Prostate gland (tissue), 2 donors: ENCODE measurements at regions not wholly inside any gene's neighbourhood (a gene's known extent, or its start where the extent isn't known, plus 50 kb on each side); places are given as distances from the start of the nearest gene placed in this dataset.

ENCODE experiments used
- DNase-seq: peaks from one replicate; pipeline ENCODE4 v3.0.0-alpha.2; 2019; ENCODE audit warnings: low spot score
- H3K27ac ChIP-seq, 2 donors: fragments of 200-600 bp; sonication (generic); 2 replicates each; pipeline ENCODE4 v1.5.1; 2017 to 2019
- H3K27me3 ChIP-seq: fragments of 200-600 bp; sonication (generic); replicated peaks from 2 replicates; pipeline ENCODE4 v1.5.1; 2019; ENCODE audit not compliant: insufficient read depth
- H3K36me3 ChIP-seq, 2 donors: fragments of 200-600 bp; sonication (generic); 1 replicate in 1 of 2; 2 replicates in 1 of 2; pipeline versions ENCODE4 v1.5.1 to v1.8.1; 2017 to 2019
- H3K4me1 ChIP-seq: fragments of 200-600 bp; sonication (generic); replicated peaks from 2 replicates; pipeline ENCODE4 v1.5.1; 2019
- H3K4me3 ChIP-seq, 2 donors: fragments of 200-600 bp; sonication (generic); 2 replicates each; pipeline ENCODE4 v1.5.1; 2017 to 2019
- H3K9me3 ChIP-seq: fragments of 200-600 bp; sonication (generic); 2 replicates; pipeline ENCODE4 v1.5.1; 2017
- POLR2A ChIP-seq: fragments of 450-650 bp; IDR thresholded peaks from one replicate; pipeline ENCODE4 v1.6.1; 2016; ENCODE audit warnings: antibody characterized with exemption, mild to moderate bottlenecking
- POLR2AphosphoS5 ChIP-seq: sonication (generic); formaldehyde crosslinking; IDR thresholded peaks from one replicate; pipeline ENCODE4 v1.6.1; 2017; ENCODE audit warnings: antibody characterized with exemption
- WGBS: methylation state at CpG from one replicate; pipeline ENCODE4 v1.1.5; 2018; 5-methylcytosine and 5-hydroxymethylcytosine counted together
- intact Hi-C: fragments of 100-400 bp; cut with DNase I; formaldehyde crosslinking; loops from one replicate; pipeline ENCODE4 v1.14.2; 2022
- TF ChIP-seq, protein P1 (sequence below), 4 experiments: fragments of 200-600 bp in 2 of 4; fragments of 450-650 bp in 2 of 4; sonication (generic) in 2 of 4; IDR thresholded peaks; 1 replicate in 3 of 4; 2 replicates in 1 of 4; pipeline ENCODE4 v1.5.1; 2016 to 2019; ENCODE audit warnings: antibody characterized with exemption in 4 of 4, mild to moderate bottlenecking in 2 of 4, moderate library complexity in 2 of 4

DNA sequence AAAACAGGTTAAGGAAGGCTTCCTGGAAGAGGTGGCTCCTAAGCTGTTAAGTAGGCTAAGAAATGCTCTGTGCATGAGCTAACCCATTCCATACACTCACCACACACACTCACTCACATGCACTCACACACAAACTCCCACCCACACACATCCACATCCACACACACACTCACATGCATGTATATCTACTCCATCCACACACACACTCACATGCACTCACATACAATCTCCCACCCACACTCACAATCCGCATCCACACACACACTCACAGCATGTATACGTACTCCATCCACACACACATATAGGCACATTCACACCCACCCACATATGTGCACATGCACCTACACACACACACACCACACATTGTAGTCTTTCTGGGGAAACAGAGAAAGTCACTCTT, 89.3 kb upstream of the HNF1B start:
- intact Hi-C loops = no loop called here
- Histone ChIP-seq H3K4me3 (no peak overlapping the region), H3K36me3 (no peaks in the 10 kb centered on the region), H3K27ac (no peak overlapping the region), H3K9me3 (no peaks in the 10 kb centered on the region), H3K27me3 (peaks cover 3% of the 10 kb centered on the region), H3K4me1 (no peaks in the 10 kb centered on the region)
- DNase-seq = no peak
- TF ChIP-seq POLR2A = no peak
- TF ChIP-seq, protein P1, sequence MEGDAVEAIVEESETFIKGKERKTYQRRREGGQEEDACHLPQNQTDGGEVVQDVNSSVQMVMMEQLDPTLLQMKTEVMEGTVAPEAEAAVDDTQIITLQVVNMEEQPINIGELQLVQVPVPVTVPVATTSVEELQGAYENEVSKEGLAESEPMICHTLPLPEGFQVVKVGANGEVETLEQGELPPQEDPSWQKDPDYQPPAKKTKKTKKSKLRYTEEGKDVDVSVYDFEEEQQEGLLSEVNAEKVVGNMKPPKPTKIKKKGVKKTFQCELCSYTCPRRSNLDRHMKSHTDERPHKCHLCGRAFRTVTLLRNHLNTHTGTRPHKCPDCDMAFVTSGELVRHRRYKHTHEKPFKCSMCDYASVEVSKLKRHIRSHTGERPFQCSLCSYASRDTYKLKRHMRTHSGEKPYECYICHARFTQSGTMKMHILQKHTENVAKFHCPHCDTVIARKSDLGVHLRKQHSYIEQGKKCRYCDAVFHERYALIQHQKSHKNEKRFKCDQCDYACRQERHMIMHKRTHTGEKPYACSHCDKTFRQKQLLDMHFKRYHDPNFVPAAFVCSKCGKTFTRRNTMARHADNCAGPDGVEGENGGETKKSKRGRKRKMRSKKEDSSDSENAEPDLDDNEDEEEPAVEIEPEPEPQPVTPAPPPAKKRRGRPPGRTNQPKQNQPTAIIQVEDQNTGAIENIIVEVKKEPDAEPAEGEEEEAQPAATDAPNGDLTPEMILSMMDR (IDR thresholded peaks at IDR 0.05) = no peak
- TF ChIP-seq POLR2AphosphoS5 = no peak
- WGBS = 95% methylated on average over 2 of the region's 2 CpGs

DNA sequence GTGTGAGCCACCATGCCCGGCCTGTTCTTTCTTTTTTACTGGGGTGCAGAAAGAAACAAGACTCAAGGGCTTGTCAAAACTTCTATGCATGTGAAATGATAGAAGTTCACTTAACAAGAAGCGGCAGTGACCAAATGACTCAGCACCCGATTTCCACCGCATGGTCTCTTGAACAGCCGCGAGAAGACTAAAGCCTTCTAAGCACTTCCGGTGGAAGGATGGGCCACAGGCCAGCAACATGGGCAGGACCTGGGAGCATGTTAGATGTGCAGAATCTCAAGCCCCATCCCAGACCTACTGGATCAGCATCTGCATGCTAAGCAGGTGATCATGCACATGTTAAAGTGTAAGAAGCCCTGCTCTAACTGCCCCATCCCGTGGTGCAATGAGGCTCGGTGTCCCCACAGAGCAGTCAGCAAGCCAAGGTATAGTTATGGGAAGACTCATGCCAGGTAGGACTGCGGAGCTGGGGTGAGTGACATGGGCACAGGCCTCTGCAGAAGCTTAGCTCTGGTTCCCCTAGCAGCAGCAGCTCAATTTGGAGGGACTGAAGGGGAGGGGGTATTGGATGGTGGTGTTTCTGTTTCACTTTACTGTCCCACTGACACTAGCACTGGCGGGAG, 88.5 kb upstream of the HNF1B start:
- intact Hi-C loops = no loop called here
- Histone ChIP-seq H3K9me3 (no peaks in the 10 kb centered on the region), H3K27ac (no peak overlapping the region), H3K27me3 (peaks cover 3% of the 10 kb centered on the region), H3K4me1 (no peaks in the 10 kb centered on the region), H3K36me3 (no peaks in the 10 kb centered on the region), H3K4me3 (no peak overlapping the region)
- no peak for DNase-seq
- TF ChIP-seq POLR2A = no peak
- TF ChIP-seq, protein P1 (IDR thresholded peaks at IDR 0.05) = no peak
- TF ChIP-seq POLR2AphosphoS5 = no peak
- 89% methylated on average over 11 of the region's 11 CpGs for WGBS

DNA sequence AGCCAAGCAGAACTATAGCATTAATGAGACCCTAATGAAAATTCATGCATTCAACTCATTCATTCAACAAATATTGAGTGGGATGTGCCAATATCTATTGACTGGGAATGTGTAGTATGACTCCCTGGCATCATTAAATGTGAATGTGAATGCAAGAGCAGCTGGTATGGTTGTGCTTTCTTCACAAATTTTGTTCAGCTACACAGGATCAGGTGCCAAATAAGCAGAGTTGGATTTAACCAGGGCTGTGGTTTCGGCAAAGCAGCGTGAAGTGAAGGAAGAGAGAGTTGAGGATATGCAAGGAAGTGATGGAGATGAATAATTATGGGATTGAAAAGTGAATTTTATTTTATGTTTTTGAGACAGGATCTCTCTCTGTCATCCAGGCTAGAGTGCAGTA, 87.1 kb upstream of the HNF1B start:
- Histone ChIP-seq H3K4me1 (no peaks in the 10 kb centered on the region), H3K4me3 (no peak overlapping the region), H3K36me3 (no peaks in the 10 kb centered on the region), H3K27me3 (peaks cover 3% of the 10 kb centered on the region), H3K27ac (no peak overlapping the region), H3K9me3 (no peaks in the 10 kb centered on the region)
- intact Hi-C loops = no loop called here
- DNase-seq = no peak
- TF ChIP-seq POLR2AphosphoS5 = no peak
- TF ChIP-seq, protein P1 (IDR thresholded peaks at IDR 0.05) = no peak
- TF ChIP-seq POLR2A = no peak
- WGBS = 96% methylated on average over 2 of the region's 2 CpGs

DNA sequence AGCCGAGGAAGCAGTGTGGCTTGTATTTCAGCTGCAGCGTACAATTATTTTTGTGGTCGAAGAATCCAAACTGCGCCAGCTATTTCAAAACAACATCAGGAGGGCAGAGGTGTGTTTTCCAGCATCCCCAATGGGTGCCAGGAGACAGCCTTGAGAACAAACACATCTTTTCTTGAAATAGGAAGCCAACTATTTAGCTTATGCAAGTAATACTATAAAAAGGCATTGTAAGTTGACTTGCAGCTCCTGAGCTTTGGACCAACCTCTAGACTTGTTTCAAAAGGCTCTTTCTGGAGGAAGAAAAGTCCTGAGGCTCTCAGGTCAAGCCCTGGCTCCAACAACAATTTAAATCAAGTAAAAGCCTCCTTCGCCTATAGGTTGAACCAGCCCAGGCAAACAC, 86.6 kb upstream of the HNF1B start:
- Histone ChIP-seq H3K9me3 (no peaks in the 10 kb centered on the region), H3K27me3 (peaks cover 3% of the 10 kb centered on the region), H3K36me3 (no peaks in the 10 kb centered on the region), H3K4me1 (no peaks in the 10 kb centered on the region), H3K27ac (no peak overlapping the region), H3K4me3 (no peak overlapping the region)
- no peak for DNase-seq
- intact Hi-C loops = no loop called here
- WGBS = 82% methylated on average over 5 of the region's 5 CpGs
- TF ChIP-seq POLR2A = no peak
- TF ChIP-seq POLR2AphosphoS5 = no peak
- TF ChIP-seq, protein P1 (IDR thresholded peaks at IDR 0.05) = no peak

DNA sequence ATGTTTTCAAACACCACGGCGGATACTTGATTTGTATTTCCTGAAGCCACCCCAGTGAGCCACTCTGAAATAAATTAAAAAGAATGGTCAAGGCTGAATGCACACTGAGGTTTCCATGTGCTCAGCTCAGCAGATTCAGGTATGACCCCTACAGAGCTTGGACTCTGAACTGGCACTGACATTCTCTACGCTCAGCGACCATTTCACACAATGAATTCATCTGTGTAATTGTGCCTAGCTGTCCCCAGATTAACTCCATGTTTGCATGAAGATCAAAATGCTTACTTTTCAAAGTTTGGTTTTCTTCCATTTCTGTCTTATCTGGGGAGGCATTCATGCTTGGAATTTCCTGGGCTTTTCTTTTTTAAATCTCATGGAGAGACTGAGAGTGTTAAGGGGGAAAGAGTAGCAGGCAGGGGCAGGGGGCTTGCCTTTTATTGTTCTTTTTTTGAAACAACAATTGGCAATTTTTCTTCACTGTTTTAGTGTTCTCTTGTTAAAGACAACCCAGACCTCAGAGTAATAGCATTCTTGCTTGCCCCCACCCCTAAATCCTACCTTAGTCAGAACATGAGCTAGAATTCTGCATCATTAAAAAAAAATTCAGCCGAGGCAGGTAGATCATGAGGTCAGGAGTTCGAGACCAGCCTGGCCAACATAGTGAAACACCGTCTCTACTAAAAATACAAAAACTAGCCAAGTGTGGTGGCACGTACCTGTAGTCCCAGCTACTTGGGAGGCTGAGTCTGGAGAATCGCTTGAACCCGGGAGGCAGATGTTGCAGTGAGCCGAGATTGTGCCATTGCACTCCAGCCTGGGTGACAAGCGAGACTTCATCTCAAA, 85.5 kb upstream of the HNF1B start:
- no peak for DNase-seq
- 78% methylated on average over 12 of the region's 12 CpGs for WGBS
- intact Hi-C loops = no loop called here
- H3K27ac ChIP-seq = no peak overlapping the region
- H3K9me3 ChIP-seq = no peaks in the 10 kb centered on the region
- H3K4me3 ChIP-seq = no peak overlapping the region
- no peak for TF ChIP-seq POLR2A
- TF ChIP-seq POLR2AphosphoS5 = no peak
- TF ChIP-seq, protein P1 (IDR thresholded peaks at IDR 0.05) = no peak
- H3K4me1 ChIP-seq = no peaks in the 10 kb centered on the region
- no peaks in the 10 kb centered on the region for H3K36me3 ChIP-seq
- H3K27me3 ChIP-seq = peaks cover 3% of the 10 kb centered on the region
